Esophagus squamous epithelium (tissue), 5 donors: ENCODE measurements at regions not wholly inside any gene's neighbourhood (a gene's known extent, or its start where the extent isn't known, plus 50 kb on each side); places are given as distances from the start of the nearest gene placed in this dataset.

ENCODE experiments used
- DNase-seq: peaks from one replicate; lab custom pipeline; 2025; lab: John Stamatoyannopoulos, UW
- H3K27ac ChIP-seq, 4 donors: fragments of 200-600 bp; sonication (generic); one replicate each; pipeline ENCODE4 v1.5.1; 2016 to 2019; ENCODE audit warnings: mild to moderate bottlenecking in 1 of 4
- H3K27me3 ChIP-seq, 4 donors: fragments of 200-600 bp; sonication (generic); 1 replicate in 3 of 4; 2 replicates in 1 of 4; pipeline versions ENCODE4 v1.5.1 to v1.6.0; 2017 to 2021; ENCODE audit warnings: antibody characterized with exemption in 1 of 4
- H3K36me3 ChIP-seq, 3 donors: fragments of 200-600 bp; sonication (generic); one replicate each; pipeline ENCODE4 v1.5.1; 2016 to 2019
- H3K4me1 ChIP-seq, 3 donors: fragments of 200-600 bp; sonication (generic); one replicate each; pipeline ENCODE4 v1.5.1; 2017 to 2019
- H3K4me3 ChIP-seq, 4 donors: fragments of 200-600 bp; sonication (generic); 1 replicate in 3 of 4; 2 replicates in 1 of 4; pipeline ENCODE4 v1.5.1; 2016 to 2019; ENCODE audit warnings: mild to moderate bottlenecking in 2 of 4, moderate library complexity in 1 of 4
- H3K9me3 ChIP-seq, 3 donors: fragments of 200-600 bp; sonication (generic); one replicate each; pipeline ENCODE4 v1.5.1; 2016 to 2019
- POLR2A ChIP-seq, 4 donors: fragments of 450-650 bp; IDR thresholded peaks; one replicate each; pipeline ENCODE4 v1.6.1; 2017; ENCODE audit warnings: antibody characterized with exemption in 4 of 4, mild to moderate bottlenecking in 4 of 4, moderate library complexity in 3 of 4
- WGBS, 2 donors: methylation state at CpG; one replicate each; pipeline ENCODE4 v1.1.5; 2018; 5-methylcytosine and 5-hydroxymethylcytosine counted together
- intact Hi-C: fragments of 100-400 bp; cut with DNase I; formaldehyde crosslinking; loops from one replicate; pipeline ENCODE4 v1.15.0; 2022
- TF ChIP-seq, protein P1 (sequence below), 6 experiments: fragments of 450-650 bp in 4 of 6; fragments of 200-600 bp in 2 of 6; sonication (generic) in 2 of 6; IDR thresholded peaks; one replicate each; pipeline ENCODE4 v1.5.1; 2016 to 2019; ENCODE audit warnings: antibody characterized with exemption in 6 of 6, mild to moderate bottlenecking in 4 of 6, moderate library complexity in 4 of 6
- donor health status: DM: yes; HTN: yes; CAD: no.

DNA sequence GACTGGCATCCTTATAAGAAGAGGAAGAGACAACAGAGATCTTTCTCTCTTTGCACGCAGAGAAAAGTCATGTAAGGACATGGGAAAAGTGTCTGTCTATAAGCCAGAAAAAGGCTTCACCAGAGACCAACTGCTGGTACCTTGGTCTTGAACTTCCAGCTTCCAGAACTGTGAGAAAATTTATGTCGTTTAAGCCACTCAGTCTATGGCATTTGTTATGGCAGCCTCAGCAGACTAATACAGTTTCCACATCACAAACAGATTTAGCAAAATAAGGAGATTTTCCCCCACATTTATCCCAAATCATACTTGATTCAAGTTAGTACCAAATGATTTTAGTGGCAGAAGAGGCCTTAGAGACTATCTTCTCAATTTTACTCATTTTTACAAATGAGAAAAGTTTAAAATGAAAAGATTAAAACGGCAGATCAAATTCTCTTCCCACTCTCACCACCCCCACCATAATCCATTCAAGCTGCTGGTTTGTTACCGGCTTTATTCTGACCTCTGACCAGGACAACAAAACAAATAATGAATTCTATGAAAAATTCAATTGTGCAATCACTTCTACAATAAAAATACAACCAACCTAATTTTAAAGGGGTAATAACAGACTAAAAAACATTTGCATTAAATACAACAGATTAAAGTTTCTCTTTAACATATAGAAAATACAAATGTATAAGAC is 316.3 kb downstream of the TBC1D4 start:
- no peaks in the 10 kb centered on the region for H3K4me1 ChIP-seq
- H3K36me3 ChIP-seq: no peaks in the 10 kb centered on the region
- H3K9me3 ChIP-seq: no peaks in the 10 kb centered on the region
- intact Hi-C loops: no loop called here
- no peak for TF ChIP-seq POLR2A (IDR thresholded peaks at IDR 0.05)
- TF ChIP-seq, protein P1, sequence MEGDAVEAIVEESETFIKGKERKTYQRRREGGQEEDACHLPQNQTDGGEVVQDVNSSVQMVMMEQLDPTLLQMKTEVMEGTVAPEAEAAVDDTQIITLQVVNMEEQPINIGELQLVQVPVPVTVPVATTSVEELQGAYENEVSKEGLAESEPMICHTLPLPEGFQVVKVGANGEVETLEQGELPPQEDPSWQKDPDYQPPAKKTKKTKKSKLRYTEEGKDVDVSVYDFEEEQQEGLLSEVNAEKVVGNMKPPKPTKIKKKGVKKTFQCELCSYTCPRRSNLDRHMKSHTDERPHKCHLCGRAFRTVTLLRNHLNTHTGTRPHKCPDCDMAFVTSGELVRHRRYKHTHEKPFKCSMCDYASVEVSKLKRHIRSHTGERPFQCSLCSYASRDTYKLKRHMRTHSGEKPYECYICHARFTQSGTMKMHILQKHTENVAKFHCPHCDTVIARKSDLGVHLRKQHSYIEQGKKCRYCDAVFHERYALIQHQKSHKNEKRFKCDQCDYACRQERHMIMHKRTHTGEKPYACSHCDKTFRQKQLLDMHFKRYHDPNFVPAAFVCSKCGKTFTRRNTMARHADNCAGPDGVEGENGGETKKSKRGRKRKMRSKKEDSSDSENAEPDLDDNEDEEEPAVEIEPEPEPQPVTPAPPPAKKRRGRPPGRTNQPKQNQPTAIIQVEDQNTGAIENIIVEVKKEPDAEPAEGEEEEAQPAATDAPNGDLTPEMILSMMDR (IDR thresholded peaks at IDR 0.05): no peak
- no peak overlapping the region for H3K4me3 ChIP-seq
- H3K27me3 ChIP-seq: no peaks in the 10 kb centered on the region
- no peak overlapping the region for H3K27ac ChIP-seq
- DNase-seq: no peak
- WGBS, 2 donors: 72 to 73% methylated on average over 4 of the region's 4 CpGs

DNA sequence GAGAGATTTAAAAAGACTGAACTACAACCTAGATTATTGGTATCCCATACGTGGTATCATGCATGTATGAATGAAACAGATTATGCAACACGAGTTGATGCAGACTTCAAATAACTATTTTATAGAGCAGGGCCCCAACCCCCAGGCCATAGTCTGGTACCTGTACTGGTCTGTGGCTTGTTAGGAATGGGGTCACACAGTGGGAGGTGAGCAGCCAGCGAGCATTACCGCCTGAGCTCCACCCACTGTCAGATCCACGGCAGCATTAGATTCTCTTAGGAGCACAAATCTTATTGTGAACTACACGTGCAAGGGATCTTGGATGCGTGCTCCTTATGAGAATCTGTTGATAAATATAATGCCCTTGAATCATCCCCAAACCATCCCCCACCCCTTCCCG is 320.2 kb downstream of the TBC1D4 start:
- no peak for DNase-seq
- H3K4me3 ChIP-seq: no peak overlapping the region
- 40 to 77% methylated on average over 8 of the region's 8 CpGs for WGBS, 2 donors
- intact Hi-C loops: no loop called here
- H3K27me3 ChIP-seq: no peaks in the 10 kb centered on the region
- no peak overlapping the region for H3K27ac ChIP-seq
- no peaks in the 10 kb centered on the region for H3K9me3 ChIP-seq
- H3K36me3 ChIP-seq: no peaks in the 10 kb centered on the region
- TF ChIP-seq, protein P1 (IDR thresholded peaks at IDR 0.05): no peak
- no peak for TF ChIP-seq POLR2A (IDR thresholded peaks at IDR 0.05)
- no peaks in the 10 kb centered on the region for H3K4me1 ChIP-seq

DNA sequence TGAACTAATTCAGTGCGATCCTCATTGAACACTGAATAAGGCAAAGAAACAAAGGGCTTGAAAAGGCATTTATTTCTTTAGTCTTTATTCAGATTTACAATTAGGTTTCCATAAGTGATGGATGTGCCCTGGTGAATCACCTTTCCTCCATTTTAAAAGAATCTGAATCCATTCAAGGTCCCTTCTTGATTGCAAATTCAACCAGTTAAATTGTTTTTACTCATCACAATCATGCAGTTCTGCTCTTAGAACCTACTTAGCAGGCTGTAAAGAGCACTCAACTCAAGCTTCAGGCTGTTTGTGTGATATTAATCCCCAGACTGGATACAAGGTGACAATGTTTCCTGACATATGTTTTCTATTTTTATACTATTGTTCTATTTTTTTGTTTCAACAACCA is 321.0 kb downstream of the TBC1D4 start:
- Histone ChIP-seq H3K4me3 (no peak overlapping the region), H3K4me1 (no peaks in the 10 kb centered on the region), H3K27ac (no peak overlapping the region), H3K36me3 (no peaks in the 10 kb centered on the region), H3K9me3 (no peaks in the 10 kb centered on the region), H3K27me3 (no peaks in the 10 kb centered on the region)
- TF ChIP-seq POLR2A (IDR thresholded peaks at IDR 0.05): no peak
- TF ChIP-seq, protein P1 (IDR thresholded peaks at IDR 0.05): no peak
- no peak for DNase-seq
- WGBS, 2 donors: 81 to 92% methylated on average over 1 of the region's 1 CpG
- intact Hi-C loops: no loop called here

GRCh38 chr13:75154331-75154730 is 327.6 kb downstream of the TBC1D4 start:
- intact Hi-C loops: no loop called here
- no peaks in the 10 kb centered on the region for H3K36me3 ChIP-seq
- TF ChIP-seq, protein P1 (IDR thresholded peaks at IDR 0.05): no peak
- TF ChIP-seq POLR2A (IDR thresholded peaks at IDR 0.05): no peak
- no peak for DNase-seq
- no peaks in the 10 kb centered on the region for H3K27me3 ChIP-seq
- peak overlapping the region in 2 of 4 donors; percentile 2 to 31 for H3K27ac ChIP-seq
- no peak overlapping the region for H3K4me3 ChIP-seq
- no peaks in the 10 kb centered on the region for H3K4me1 ChIP-seq
- no peaks in the 10 kb centered on the region for H3K9me3 ChIP-seq
- WGBS, 2 donors: 48 to 67% methylated on average over 4 of the region's 4 CpGs

DNA sequence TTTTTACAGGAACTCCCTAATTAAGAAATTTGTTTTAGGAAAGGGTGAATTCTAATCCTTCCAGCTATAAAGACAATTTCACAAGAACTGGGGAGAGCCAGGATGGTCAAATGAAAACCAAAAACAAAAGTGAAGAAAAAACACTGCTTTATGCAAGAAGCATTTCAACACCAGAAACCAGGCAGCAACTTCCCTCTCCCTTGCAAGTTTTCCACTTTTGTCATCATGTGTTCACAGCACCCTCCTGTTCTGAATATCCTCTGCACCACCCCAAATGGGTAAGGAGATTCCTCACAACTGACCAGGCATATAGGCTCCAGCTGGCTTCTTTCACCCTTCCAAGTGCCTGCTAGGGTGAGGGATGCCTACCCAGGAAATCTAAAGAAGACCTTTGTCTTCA is 328.1 kb downstream of the TBC1D4 start:
- Histone ChIP-seq H3K27ac (peak overlapping the region in 2 of 4 donors; percentile 2 to 31), H3K9me3 (no peaks in the 10 kb centered on the region), H3K36me3 (no peaks in the 10 kb centered on the region), H3K27me3 (no peaks in the 10 kb centered on the region), H3K4me1 (no peaks in the 10 kb centered on the region), H3K4me3 (no peak overlapping the region)
- no peak for DNase-seq
- intact Hi-C loops: no loop called here
- TF ChIP-seq, protein P1 (IDR thresholded peaks at IDR 0.05): no peak
- no peak for TF ChIP-seq POLR2A (IDR thresholded peaks at IDR 0.05)
